ENCODE measurements at regions not wholly inside any gene's neighbourhood (a gene's known extent, or its start where the extent isn't known, plus 50 kb on each side); places are given as distances from the start of the nearest gene placed in this dataset.

GRCh38 chr1:168381850-168382249, 101.2 kb downstream of the TBX19 start:
- DNase-seq: no peak

- DNase-seq: no peak
Observed at GRCh38 chr1:168380945-168381344, 100.3 kb downstream of the TBX19 start.

- no peak for DNase-seq
Observed at GRCh38 chr1:168379104-168379860, 98.6 kb downstream of the TBX19 start.

- no peak for DNase-seq
Observed at GRCh38 chr1:168375566-168376300, 95.1 kb downstream of the TBX19 start.

GRCh38 chr1:168374566-168374965, 93.9 kb downstream of the TBX19 start:
- DNase-seq: no peak

- no peak for DNase-seq
Observed at GRCh38 chr1:168373869-168374268, 93.2 kb downstream of the TBX19 start.

GRCh38 chr1:168372861-168373371, 92.2 kb downstream of the TBX19 start:
- no peak for DNase-seq

GRCh38 chr1:168372307-168372706, 91.6 kb downstream of the TBX19 start:
- DNase-seq: no peak

GRCh38 chr1:168371477-168371876, 90.8 kb downstream of the TBX19 start:
- DNase-seq: no peak

GRCh38 chr1:168370586-168370985, 89.9 kb downstream of the TBX19 start:
- no peak for DNase-seq

DNA sequence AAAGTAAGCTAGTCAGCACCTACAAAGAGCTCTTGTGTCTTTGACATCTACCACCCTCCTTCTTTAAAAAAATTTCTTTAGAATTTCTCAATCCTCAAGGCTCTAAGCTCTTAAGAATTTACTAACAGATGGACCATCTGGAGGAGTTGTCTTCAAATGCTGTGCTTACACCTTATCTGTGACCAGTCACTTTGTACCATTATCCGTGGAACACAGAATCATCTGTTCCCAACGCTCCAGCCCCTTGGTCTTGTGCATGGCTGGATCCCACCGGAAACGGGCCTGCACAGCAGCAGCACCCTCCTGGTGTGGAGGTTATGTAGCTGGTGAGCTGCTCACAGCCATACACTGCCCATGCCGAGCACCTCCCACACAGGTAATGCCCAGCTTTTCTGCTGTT, 89.0 kb downstream of the TBX19 start:
- DNase-seq: no peak

- no peak for DNase-seq
Observed at GRCh38 chr1:168368131-168368530, 87.5 kb downstream of the TBX19 start.

GRCh38 chr1:168365719-168366479, 85.2 kb downstream of the TBX19 start:
- no peak for DNase-seq
